GM06990 (cell line): ENCODE measurements at regions not wholly inside any gene's neighbourhood (a gene's known extent, or its start where the extent isn't known, plus 50 kb on each side); places are given as distances from the start of the nearest gene placed in this dataset.

Experiments
- DNase-seq: peaks from one replicate; pipeline ENCODE4 v3.0.0-alpha.2; 2011; ENCODE audit not compliant: insufficient read length; ENCODE audit errors: extremely low read depth
- H3K27me3 ChIP-seq: replicated peaks from 2 replicates; pipeline ENCODE4 v1.6.0; 2011; ENCODE audit warnings: low read length; ENCODE audit not compliant: control insufficient read depth, insufficient read depth
- H3K36me3 ChIP-seq: 2 replicates; pipeline ENCODE4 v1.5.1; 2011; ENCODE audit warnings: low read length; ENCODE audit not compliant: control insufficient read depth, insufficient read depth
- H3K4me3 ChIP-seq: replicated peaks from 2 replicates; pipeline ENCODE4 v1.5.1; 2011; ENCODE audit warnings: low read depth, mild to moderate bottlenecking, control low read depth, low read length
- TF ChIP-seq, protein P1 (sequence below): IDR thresholded peaks from 2 replicates; pipeline ENCODE4 v1.5.1; 2011; ENCODE audit warnings: low read length, control low read depth, mild to moderate bottlenecking, inconsistent platforms; ENCODE audit not compliant: insufficient read depth, poor library complexity, severe bottlenecking

DNA sequence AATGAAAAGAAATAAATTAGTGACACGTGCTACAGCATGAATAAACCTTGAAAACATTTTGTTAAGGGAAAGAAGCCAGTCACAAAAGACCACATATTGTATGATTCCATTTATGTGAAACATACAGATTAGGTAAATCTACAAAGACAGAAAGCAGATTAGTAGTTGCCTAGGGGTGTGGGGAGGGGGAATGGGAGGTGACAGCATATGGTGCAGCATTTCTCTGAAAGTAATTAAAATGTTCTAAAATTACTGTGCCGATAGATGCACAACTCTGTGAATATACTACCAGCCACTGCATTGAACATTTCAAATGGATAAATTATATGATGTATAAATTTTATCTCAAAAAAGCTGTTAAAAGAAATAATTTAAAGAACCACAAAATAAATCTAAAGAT, 161.0 kb downstream of the TRIB2 start:
- Histone ChIP-seq H3K27me3 (no peaks in the 10 kb centered on the region), H3K36me3 (no peaks in the 10 kb centered on the region), H3K4me3 (no peak overlapping the region)
- TF ChIP-seq, protein P1, sequence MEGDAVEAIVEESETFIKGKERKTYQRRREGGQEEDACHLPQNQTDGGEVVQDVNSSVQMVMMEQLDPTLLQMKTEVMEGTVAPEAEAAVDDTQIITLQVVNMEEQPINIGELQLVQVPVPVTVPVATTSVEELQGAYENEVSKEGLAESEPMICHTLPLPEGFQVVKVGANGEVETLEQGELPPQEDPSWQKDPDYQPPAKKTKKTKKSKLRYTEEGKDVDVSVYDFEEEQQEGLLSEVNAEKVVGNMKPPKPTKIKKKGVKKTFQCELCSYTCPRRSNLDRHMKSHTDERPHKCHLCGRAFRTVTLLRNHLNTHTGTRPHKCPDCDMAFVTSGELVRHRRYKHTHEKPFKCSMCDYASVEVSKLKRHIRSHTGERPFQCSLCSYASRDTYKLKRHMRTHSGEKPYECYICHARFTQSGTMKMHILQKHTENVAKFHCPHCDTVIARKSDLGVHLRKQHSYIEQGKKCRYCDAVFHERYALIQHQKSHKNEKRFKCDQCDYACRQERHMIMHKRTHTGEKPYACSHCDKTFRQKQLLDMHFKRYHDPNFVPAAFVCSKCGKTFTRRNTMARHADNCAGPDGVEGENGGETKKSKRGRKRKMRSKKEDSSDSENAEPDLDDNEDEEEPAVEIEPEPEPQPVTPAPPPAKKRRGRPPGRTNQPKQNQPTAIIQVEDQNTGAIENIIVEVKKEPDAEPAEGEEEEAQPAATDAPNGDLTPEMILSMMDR, result no peak
- DNase-seq, result no peak

DNA sequence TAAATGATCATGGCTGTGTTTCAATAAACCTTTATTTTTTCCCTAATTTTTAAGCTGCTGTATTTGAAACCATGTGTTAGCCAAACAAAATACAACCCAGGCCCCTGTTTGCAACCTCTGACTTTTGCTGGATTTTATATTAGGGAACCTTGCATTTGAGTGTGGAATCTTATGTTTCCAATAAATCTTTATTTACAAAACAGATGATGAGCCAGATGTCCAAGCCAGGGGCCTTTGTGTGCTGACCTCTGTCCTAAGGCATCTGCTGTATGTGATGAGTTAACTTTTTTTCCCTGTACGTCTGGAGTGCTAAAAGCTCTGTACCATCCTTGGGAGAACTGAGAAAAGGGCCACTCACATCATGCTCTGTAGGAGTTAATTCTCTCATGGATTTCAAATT, 162.9 kb downstream of the TRIB2 start:
- TF ChIP-seq, protein P1, result no peak
- Histone ChIP-seq H3K4me3 (no peak overlapping the region), H3K36me3 (no peaks in the 10 kb centered on the region), H3K27me3 (no peaks in the 10 kb centered on the region)
- DNase-seq, result no peak

GRCh38 chr2:12881952-12882351, 165.2 kb downstream of the TRIB2 start:
- no peak for DNase-seq
- H3K36me3 ChIP-seq, result no peaks in the 10 kb centered on the region
- TF ChIP-seq, protein P1, result no peak
- H3K4me3 ChIP-seq, result no peak overlapping the region
- H3K27me3 ChIP-seq, result no peaks in the 10 kb centered on the region

DNA sequence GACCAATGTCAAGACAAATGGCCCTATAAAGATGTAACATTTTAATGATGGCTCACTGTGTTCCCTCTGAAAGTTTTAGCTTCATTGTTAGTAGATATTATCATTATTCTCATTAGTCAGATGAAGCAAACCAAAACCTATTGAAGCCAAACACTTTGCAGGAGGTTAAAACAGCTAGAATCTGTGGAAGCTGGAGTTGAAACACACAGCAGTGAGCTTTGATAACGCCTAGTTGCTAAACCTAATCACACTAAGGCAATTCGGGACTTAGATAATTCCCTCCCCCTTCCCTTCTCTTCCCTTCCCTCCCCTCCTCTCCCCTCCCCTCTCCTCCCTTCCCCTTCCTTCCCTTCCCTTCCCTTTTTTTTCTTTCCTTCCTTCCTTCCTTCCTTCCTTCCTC, 165.7 kb downstream of the TRIB2 start:
- DNase-seq, result no peak
- TF ChIP-seq, protein P1, result no peak
- no peaks in the 10 kb centered on the region for H3K36me3 ChIP-seq
- no peaks in the 10 kb centered on the region for H3K27me3 ChIP-seq
- no peak overlapping the region for H3K4me3 ChIP-seq

DNA sequence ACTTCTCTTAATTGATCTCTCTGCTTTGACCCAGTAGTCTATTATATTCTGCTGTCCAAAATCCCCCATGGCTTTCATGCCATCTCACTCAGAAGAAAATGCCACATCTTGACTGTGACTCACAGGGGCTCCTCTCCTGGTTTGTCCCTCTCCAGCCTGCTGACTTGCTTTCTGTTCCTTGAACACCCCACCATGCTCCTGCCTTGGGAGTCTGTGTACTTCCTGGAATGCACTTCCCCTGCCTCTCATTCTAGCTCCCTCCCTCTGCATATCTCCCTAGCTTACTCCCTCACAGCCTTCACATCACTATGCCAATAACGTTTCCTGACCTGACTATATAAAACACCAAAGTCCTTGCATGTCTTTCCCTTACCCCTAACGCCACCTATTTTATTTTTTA, 167.2 kb downstream of the TRIB2 start:
- TF ChIP-seq, protein P1, result no peak
- no peak for DNase-seq
- no peak overlapping the region for H3K4me3 ChIP-seq
- H3K27me3 ChIP-seq, result no peaks in the 10 kb centered on the region; the same call in 1 of the 2 replicates
- H3K36me3 ChIP-seq, result no peaks in the 10 kb centered on the region

GRCh38 chr2:12884713-12885282, 168.1 kb downstream of the TRIB2 start:
- no peaks in the 10 kb centered on the region for H3K36me3 ChIP-seq
- no peak for DNase-seq
- no peak overlapping the region for H3K4me3 ChIP-seq
- no peaks in the 10 kb centered on the region; the same call in 1 of the 2 replicates for H3K27me3 ChIP-seq
- TF ChIP-seq, protein P1, result no peak
